PC-3 (cell line): ENCODE measurements at regions not wholly inside any gene's neighbourhood (a gene's known extent, or its start where the extent isn't known, plus 50 kb on each side); places are given as distances from the start of the nearest gene placed in this dataset.

ENCODE experiments used
- ATAC-seq: fragments of 200-7000 bp; cut with Tn5 transposase; 2 replicates; pipeline ENCODE4 v1.9.1; 2020; ENCODE audit warnings: mild to moderate bottlenecking, moderate library complexity
- BruUV-seq: library from RNA; stranded (reverse); fragments of 400-500 nt; replicated peaks from 2 replicates; lab custom pipeline; 2021; lab: Mats Ljungman, UMichigan
- CTCF ChIA-PET: fragments of 300-600 bp; sonication (Branson Sonifier 250); formaldehyde crosslinking; loops from one replicate; lab custom pipeline; 2022; ENCODE audit warnings: antibody characterized with exemption; lab: Charles Lee
- POLR2A ChIA-PET: fragments of 300-600 bp; sonication (Branson Sonifier 250); formaldehyde crosslinking; loops from one replicate; lab custom pipeline; 2022; ENCODE audit warnings: antibody characterized with exemption; ENCODE audit not compliant: unreplicated experiment; lab: Charles Lee
- DNase-seq: peaks from one replicate; pipeline ENCODE4 v3.0.0-alpha.2; 2015
- H2AFZ ChIP-seq: fragments of 300-600 bp; sonication (generic); 2 replicates; pipeline ENCODE4 v1.6.0; 2016; ENCODE audit warnings: antibody characterized with exemption, low read length
- H3F3A ChIP-seq: fragments of 300-600 bp; sonication (generic); one replicate; pipeline ENCODE4 v1.6.0; 2017; ENCODE audit warnings: antibody characterized with exemption, low read length, control low read depth, mild to moderate bottlenecking; ENCODE audit not compliant: unreplicated experiment
- H3K27ac ChIP-seq: fragments of 300-600 bp; sonication (generic); 2 replicates; pipeline ENCODE4 v1.5.1; 2016; ENCODE audit warnings: mild to moderate bottlenecking, low read length
- H3K27me3 ChIP-seq: fragments of 300-600 bp; sonication (generic); 2 replicates; pipeline ENCODE4 v1.6.1; 2016; ENCODE audit warnings: low read length, mixed read lengths
- H3K36me3 ChIP-seq: fragments of 300-600 bp; sonication (generic); 2 replicates; pipeline ENCODE4 v1.6.1; 2016; ENCODE audit warnings: low read depth, mixed run types, low read length, mixed read lengths
- H3K4me1 ChIP-seq: fragments of 300-600 bp; sonication (generic); 2 replicates; pipeline ENCODE4 v1.5.1; 2016; ENCODE audit warnings: low read length; ENCODE audit not compliant: insufficient read depth
- H3K4me2 ChIP-seq: fragments of 300-600 bp; sonication (generic); 2 replicates; pipeline ENCODE4 v1.6.0; 2016; ENCODE audit warnings: low read length
- H3K4me3 ChIP-seq: fragments of 300-600 bp; sonication (generic); 2 replicates; pipeline ENCODE4 v1.5.1; 2016; ENCODE audit warnings: mild to moderate bottlenecking, low read length, mixed read lengths
- H3K79me2 ChIP-seq: fragments of 300-600 bp; sonication (generic); 2 replicates; pipeline ENCODE4 v1.6.1; 2017; ENCODE audit warnings: low read length, mixed read lengths
- H3K9ac ChIP-seq: fragments of 300-600 bp; sonication (generic); 2 replicates; pipeline ENCODE4 v1.6.0; 2016; ENCODE audit warnings: mild to moderate bottlenecking, low read length
- H3K9me2 ChIP-seq: fragments of 300-600 bp; sonication (generic); replicated peaks from 2 replicates; pipeline ENCODE4 v1.6.1; 2016; ENCODE audit warnings: mixed run types, low read length, mixed read lengths
- H3K9me3 ChIP-seq: fragments of 300-600 bp; sonication (generic); 2 replicates; pipeline ENCODE4 v1.6.1; 2016; ENCODE audit warnings: low read length, mixed read lengths
- H4K20me1 ChIP-seq: fragments of 300-600 bp; sonication (generic); 2 replicates; pipeline ENCODE4 v1.6.1; 2016; ENCODE audit warnings: low read length, mixed read lengths
- CTCF ChIP-seq: fragments of 300-600 bp; sonication (generic); conservative IDR thresholded peaks from 2 replicates; pipeline ENCODE4 v1.5.1; 2017; ENCODE audit warnings: antibody characterized with exemption, low read depth, mild to moderate bottlenecking, low read length
- EZH2 ChIP-seq: fragments of 300-600 bp; sonication (generic); IDR thresholded peaks from one replicate; pipeline ENCODE4 v1.6.1; 2017; ENCODE audit warnings: antibody characterized with exemption, mild to moderate bottlenecking, low read length; ENCODE audit not compliant: unreplicated experiment
- EZH2phosphoT487 ChIP-seq: fragments of 300-600 bp; sonication (generic); IDR thresholded peaks from 2 replicates; pipeline ENCODE4 v1.6.1; 2018; ENCODE audit warnings: mild to moderate bottlenecking, antibody characterized with exemption, low read length, borderline replicate concordance
- intact Hi-C: fragments of 100-400 bp; cut with micrococcal nuclease; formaldehyde crosslinking; loops from 2 replicates; pipeline ENCODE4 v1.9.0; 2023

- peaks cover 24% of the 10 kb centered on the region for H3K27me3 ChIP-seq
- DNase-seq = peak; percentile 21
- POLR2A ChIA-PET = no interaction called here
- H3K79me2 ChIP-seq = no peaks in the 10 kb centered on the region
- H3K9me2 ChIP-seq = no peaks in the 10 kb centered on the region
- no peak overlapping the region for H3K4me2 ChIP-seq
- H3K9ac ChIP-seq = no peak overlapping the region
- no peak overlapping the region for H2AFZ ChIP-seq
- no peak for TF ChIP-seq EZH2
- TF ChIP-seq EZH2phosphoT487 = no peak
- no peak for TF ChIP-seq CTCF
- no peak overlapping the region for H3K27ac ChIP-seq
- intact Hi-C loops = no loop called here
- no peaks in the 10 kb centered on the region for H3K36me3 ChIP-seq
- no peak overlapping the region for H3K4me3 ChIP-seq
- H4K20me1 ChIP-seq = no peaks in the 10 kb centered on the region
- H3F3A ChIP-seq = no peaks in the 10 kb centered on the region
- CTCF ChIA-PET = no interaction called here
- no peaks in the 10 kb centered on the region for H3K9me3 ChIP-seq
- peaks cover 16% of the 10 kb centered on the region for H3K4me1 ChIP-seq
- no TSS peak for BruUV-seq
- ATAC-seq = no peak
Measured at GRCh38 chr12:124191024-124191359, 103.9 kb upstream of the RFLNA start.

DNA sequence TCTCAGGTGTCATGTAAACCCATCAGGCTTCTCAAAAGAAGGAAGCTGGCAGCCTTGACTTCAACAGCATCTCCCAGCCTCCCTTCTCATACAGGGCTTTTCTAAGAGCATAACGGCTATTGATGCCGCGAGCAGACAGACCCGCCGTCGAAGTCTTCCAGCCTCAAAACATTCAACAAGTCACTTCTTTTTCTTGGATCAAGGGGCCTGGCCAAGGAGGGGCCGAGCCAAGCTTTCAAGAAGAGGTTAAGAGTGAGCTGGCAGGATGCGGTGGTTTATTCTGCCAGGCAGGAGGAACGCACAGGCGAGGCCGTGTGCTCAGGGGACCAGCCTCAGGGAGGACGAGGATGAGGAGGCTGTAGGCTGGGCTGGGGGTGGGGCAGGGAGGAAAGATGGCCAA, 102.9 kb upstream of the RFLNA start:
- H3K4me2 ChIP-seq = no peak overlapping the region
- H3K9me2 ChIP-seq = no peaks in the 10 kb centered on the region
- H4K20me1 ChIP-seq = no peaks in the 10 kb centered on the region
- H3F3A ChIP-seq = no peaks in the 10 kb centered on the region
- intact Hi-C loops = no loop called here
- H3K9me3 ChIP-seq = no peaks in the 10 kb centered on the region
- H3K27ac ChIP-seq = no peak overlapping the region
- no peak overlapping the region for H3K4me3 ChIP-seq
- ChIA-PET CTCF (no interaction called here), POLR2A (no interaction called here)
- no peaks in the 10 kb centered on the region for H3K36me3 ChIP-seq
- no peaks in the 10 kb centered on the region for H3K79me2 ChIP-seq
- H3K9ac ChIP-seq = no peak overlapping the region
- ATAC-seq = no peak
- no peak for DNase-seq
- H3K27me3 ChIP-seq = peaks cover 34% of the 10 kb centered on the region
- peaks cover 16% of the 10 kb centered on the region for H3K4me1 ChIP-seq
- no peak for TF ChIP-seq EZH2phosphoT487
- no peak for TF ChIP-seq EZH2
- no peak for TF ChIP-seq CTCF
- no peak overlapping the region for H2AFZ ChIP-seq
- BruUV-seq = no TSS peak

DNA sequence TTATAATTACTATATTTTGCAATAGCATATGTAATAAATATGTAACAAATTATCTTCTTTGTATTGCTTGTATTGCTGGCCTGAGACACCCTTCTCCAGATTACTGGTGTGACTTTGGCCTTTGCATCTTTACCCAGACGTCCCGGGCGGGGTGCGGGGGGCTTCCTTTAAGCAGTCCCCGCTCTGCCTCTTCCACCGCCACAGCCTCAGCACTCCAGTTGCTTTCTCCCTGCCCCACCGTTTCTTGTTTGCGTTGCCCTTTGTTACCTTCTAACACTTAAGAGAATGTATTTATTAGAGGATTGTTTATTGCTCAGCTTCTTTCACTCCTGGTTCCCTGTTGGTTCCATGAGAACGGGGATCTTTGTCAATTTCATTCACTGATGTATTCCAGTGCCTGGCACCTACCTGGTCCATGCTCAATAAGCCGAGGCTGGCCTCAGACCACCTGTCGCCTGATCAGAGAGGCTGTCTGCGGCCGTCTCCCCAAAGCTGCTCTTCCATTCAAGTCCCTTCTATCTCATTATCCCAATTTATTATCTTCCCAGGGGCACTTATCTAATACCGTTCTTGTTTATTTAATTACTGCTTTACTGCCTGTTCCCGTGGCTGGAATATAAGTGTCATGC, 100.5 kb upstream of the RFLNA start:
- Histone ChIP-seq H3K27me3 (peaks cover 56% of the 10 kb centered on the region), H3K9ac (no peak overlapping the region), H3F3A (no peaks in the 10 kb centered on the region), H3K9me3 (no peaks in the 10 kb centered on the region), H3K36me3 (no peaks in the 10 kb centered on the region), H3K4me1 (peaks cover 2% of the 10 kb centered on the region; the same call in 1 of the 2 replicates), H3K4me3 (no peak overlapping the region), H3K4me2 (no peak overlapping the region), H2AFZ (no peak overlapping the region), H4K20me1 (no peaks in the 10 kb centered on the region), H3K9me2 (no peaks in the 10 kb centered on the region), H3K27ac (no peak overlapping the region), H3K79me2 (no peaks in the 10 kb centered on the region)
- ChIA-PET POLR2A (no interaction called here), CTCF (no interaction called here)
- BruUV-seq = no TSS peak
- TF ChIP-seq EZH2phosphoT487 (no peak), CTCF (no peak), EZH2 (no peak)
- DNase-seq (no peak), ATAC-seq (no peak)
- intact Hi-C loops = no loop called here
